Spinal cord (tissue), 9 donors: ENCODE measurements at regions not wholly inside any gene's neighbourhood (a gene's known extent, or its start where the extent isn't known, plus 50 kb on each side); places are given as distances from the start of the nearest gene placed in this dataset.
A peak's percentile ranks its signal among the peaks of the same experiment; 100 is the strongest.

Experiments
- DNase-seq, 6 donors: peaks; one replicate each; pipeline versions ENCODE4 v3.0.0 to v3.0.0-alpha.2; 2013 to 2015; ENCODE audit warnings: low spot score in 6 of 6, low read depth in 4 of 6
- H3K27ac ChIP-seq: one replicate; pipeline ENCODE4 v1.5.1; 2013; ENCODE audit warnings: low read depth, low read length, control low read depth
- H3K27me3 ChIP-seq: one replicate; pipeline ENCODE4 v1.6.1; 2013; ENCODE audit warnings: low read length; ENCODE audit not compliant: control insufficient read depth, insufficient read depth
- H3K36me3 ChIP-seq: one replicate; pipeline ENCODE4 v1.6.1; 2013; ENCODE audit warnings: low read length; ENCODE audit not compliant: control insufficient read depth, insufficient read depth
- H3K4me1 ChIP-seq: one replicate; pipeline ENCODE4 v1.6.1; 2013; ENCODE audit warnings: low read length; ENCODE audit not compliant: control insufficient read depth, insufficient read depth
- H3K4me3 ChIP-seq: one replicate; pipeline ENCODE4 v1.5.1; 2013; ENCODE audit warnings: low read depth, low read length, control low read depth
- H3K9me3 ChIP-seq: one replicate; pipeline ENCODE4 v1.6.1; 2013; ENCODE audit warnings: low read length; ENCODE audit not compliant: control insufficient read depth, insufficient read depth
- WGBS: methylation state at CpG from one replicate; pipeline ENCODE4 v1.1.5; 2013; ENCODE audit warnings: missing lambda C conversion rate; ENCODE audit not compliant: insufficient coverage; 5-methylcytosine and 5-hydroxymethylcytosine counted together
- donor health status: healthy.

- Histone ChIP-seq H3K27me3 (no peaks in the 10 kb centered on the region), H3K27ac (no peak overlapping the region), H3K4me1 (peaks cover 28% of the 10 kb centered on the region), H3K9me3 (no peaks in the 10 kb centered on the region), H3K4me3 (no peak overlapping the region), H3K36me3 (no peaks in the 10 kb centered on the region)
- DNase-seq = no peak
- WGBS = no CpG with 5 or more reads among the region's 5 CpGs
These were observed 83.6 kb upstream of the DIO3 start for GRCh38 chr14:101477648-101478047.

DNA sequence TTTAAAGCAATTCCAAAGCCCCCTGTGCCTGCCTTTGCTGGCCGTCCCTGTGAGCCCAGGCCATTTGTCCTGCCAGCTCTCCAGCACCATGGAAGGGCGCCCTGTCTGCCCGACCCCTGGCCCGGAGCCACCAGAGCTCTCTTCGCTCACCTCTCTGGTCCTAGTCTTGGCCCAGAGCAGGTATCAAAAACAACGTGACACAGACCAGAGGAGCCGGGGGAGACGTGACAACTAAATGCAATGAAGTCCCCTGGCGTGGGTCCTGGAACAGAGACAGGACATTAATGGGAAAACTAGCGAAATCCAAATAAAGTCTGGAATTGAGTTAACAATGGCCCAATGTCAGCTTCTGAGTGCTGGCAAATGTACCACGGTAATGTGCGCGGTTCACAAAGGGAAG, 83.2 kb upstream of the DIO3 start:
- H3K27ac ChIP-seq = no peak overlapping the region
- H3K4me1 ChIP-seq = peaks cover 28% of the 10 kb centered on the region
- no peak overlapping the region for H3K4me3 ChIP-seq
- H3K9me3 ChIP-seq = no peaks in the 10 kb centered on the region
- no peaks in the 10 kb centered on the region for H3K36me3 ChIP-seq
- no peak for DNase-seq
- 50% methylated on average over 11 of the region's 13 CpGs for WGBS
- no peaks in the 10 kb centered on the region for H3K27me3 ChIP-seq

DNA sequence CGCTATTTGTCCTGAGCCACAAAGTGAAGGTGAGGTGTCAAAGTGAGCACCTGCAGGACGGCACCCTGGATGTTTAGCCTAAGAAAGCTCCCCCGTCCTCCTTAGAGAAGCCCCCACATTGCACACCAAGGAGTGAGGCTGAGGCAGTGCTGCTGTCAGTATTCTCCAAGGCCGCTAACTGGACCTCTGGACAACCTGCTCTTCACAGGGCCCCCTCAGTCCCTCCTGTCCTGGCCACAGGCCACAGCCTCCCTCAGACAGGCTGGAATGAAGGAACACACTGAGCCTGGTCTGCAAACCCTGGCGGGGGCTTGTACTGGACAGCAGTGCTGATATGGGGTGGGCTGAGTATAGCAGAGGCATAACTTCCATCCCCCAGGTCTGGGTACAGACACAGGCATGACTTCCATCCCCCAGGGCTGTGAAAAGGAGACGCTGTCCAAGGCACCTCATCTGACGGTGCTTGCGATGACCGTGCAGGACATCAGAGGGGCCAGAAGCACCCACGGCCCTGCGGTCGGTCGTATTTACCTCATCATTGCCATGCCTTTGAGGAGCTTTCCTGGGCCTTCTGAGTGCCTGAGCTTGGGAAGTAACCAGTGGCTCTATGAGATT, 82.4 kb upstream of the DIO3 start:
- WGBS = 96% methylated on average over 8 of the region's 13 CpGs
- Histone ChIP-seq H3K4me3 (no peak overlapping the region), H3K27ac (no peak overlapping the region), H3K36me3 (no peaks in the 10 kb centered on the region), H3K4me1 (peaks cover 28% of the 10 kb centered on the region), H3K27me3 (no peaks in the 10 kb centered on the region), H3K9me3 (no peaks in the 10 kb centered on the region)
- no peak for DNase-seq

GRCh38 chr14:101480022-101480746, 81.1 kb upstream of the DIO3 start:
- Histone ChIP-seq H3K9me3 (no peaks in the 10 kb centered on the region), H3K27me3 (no peaks in the 10 kb centered on the region), H3K4me3 (no peak overlapping the region), H3K4me1 (peaks cover 19% of the 10 kb centered on the region), H3K36me3 (no peaks in the 10 kb centered on the region), H3K27ac (no peak overlapping the region)
- peak in 1 of 6 donors; percentile 46 for DNase-seq
- WGBS = 66% methylated on average over 8 of the region's 12 CpGs

DNA sequence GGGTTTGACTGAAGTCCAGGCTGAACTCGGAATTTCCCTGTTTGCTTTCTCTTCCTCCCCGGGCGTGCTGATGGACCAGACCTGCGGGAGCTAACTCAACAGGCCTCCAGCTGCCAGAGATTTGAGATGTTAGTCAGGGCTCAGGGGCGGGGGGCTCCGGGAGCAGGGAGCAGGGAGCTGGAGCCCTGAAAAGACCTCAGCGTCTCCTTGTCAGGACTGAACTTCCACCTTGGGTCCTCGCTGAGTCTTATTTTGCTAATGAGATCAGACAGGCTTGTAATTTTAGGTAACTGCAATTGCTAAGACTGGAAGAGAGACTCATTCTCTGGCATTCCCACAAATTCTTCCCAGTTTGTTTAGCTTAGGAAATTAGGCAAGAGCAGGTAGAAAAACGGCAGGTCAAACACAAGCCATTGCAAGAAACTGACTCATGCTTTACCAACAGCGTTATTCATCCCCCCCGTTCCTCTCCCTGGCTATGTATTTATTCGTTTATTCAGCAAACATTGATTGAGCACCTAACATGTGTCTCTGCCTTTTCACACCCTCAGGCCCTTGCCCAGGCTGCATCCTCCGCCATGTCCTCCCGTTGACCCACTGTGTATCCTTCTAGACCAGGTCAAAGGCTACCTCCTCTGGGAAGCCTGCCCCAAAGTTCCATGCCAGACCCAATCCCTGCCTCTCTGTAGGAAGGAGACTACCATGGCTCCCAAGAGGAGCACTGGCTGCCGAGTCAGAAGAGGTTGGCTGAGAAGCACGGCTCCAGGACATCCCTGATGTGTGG, 80.4 kb upstream of the DIO3 start:
- no peak overlapping the region for H3K4me3 ChIP-seq
- H3K27ac ChIP-seq = no peak overlapping the region
- peaks cover 15% of the 10 kb centered on the region for H3K4me1 ChIP-seq
- peak in 1 of 6 donors; percentile 46 for DNase-seq
- WGBS = 63% methylated on average over 11 of the region's 16 CpGs
- no peaks in the 10 kb centered on the region for H3K9me3 ChIP-seq
- no peaks in the 10 kb centered on the region for H3K27me3 ChIP-seq
- no peaks in the 10 kb centered on the region for H3K36me3 ChIP-seq

DNA sequence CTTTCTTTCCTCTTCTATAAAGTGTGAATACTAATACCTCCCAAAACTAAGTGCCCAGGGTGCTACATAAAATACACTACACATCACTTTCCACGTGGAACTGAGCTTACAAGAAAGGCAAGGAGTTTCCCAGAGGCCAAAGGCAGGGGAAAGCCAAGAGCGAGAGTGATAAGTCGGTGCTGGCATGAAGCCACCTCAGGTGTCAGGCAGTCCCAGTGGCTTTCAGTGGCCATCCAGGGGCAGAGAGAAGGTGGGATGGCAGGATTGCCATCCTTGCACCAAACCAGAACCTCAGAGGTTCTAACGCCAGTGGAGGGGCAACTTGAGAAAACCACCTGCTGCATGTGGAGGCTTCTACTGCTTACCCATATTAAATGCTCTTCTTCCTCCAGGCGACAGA, 79.7 kb upstream of the DIO3 start:
- no peak for DNase-seq
- Histone ChIP-seq H3K36me3 (no peaks in the 10 kb centered on the region), H3K9me3 (no peaks in the 10 kb centered on the region), H3K4me1 (peaks cover 15% of the 10 kb centered on the region), H3K27ac (no peak overlapping the region), H3K27me3 (no peaks in the 10 kb centered on the region), H3K4me3 (no peak overlapping the region)
- 94% methylated on average over 4 of the region's 5 CpGs for WGBS

- H3K4me1 ChIP-seq = peaks cover 11% of the 10 kb centered on the region
- H3K27ac ChIP-seq = no peak overlapping the region
- no peaks in the 10 kb centered on the region for H3K36me3 ChIP-seq
- no peaks in the 10 kb centered on the region for H3K27me3 ChIP-seq
- no peaks in the 10 kb centered on the region for H3K9me3 ChIP-seq
- no CpG with 5 or more reads among the region's 4 CpGs for WGBS
- H3K4me3 ChIP-seq = no peak overlapping the region
- DNase-seq = no peak
These were observed 79.2 kb upstream of the DIO3 start for GRCh38 chr14:101482066-101482465.

DNA sequence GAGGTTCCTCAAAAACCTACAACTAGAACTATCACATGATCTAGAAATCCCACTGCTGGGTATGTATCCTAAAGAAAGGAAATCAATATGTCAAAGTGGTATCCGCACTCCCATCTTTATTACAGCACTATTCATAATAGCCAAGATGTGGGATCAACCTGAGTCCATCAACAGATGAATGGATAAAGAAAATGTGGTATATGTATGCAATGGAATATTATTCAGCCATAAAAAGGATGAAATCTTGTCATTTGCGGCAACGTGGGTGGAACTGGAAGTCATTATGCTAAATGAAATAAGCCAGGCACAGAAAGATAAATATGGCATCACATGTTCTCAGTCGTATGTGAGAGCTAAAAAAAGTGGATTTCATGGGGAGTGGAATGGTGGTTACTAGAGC, 77.5 kb upstream of the DIO3 start:
- no peak for DNase-seq
- 90% methylated on average over 3 of the region's 4 CpGs for WGBS
- Histone ChIP-seq H3K36me3 (no peaks in the 10 kb centered on the region), H3K4me3 (no peak overlapping the region), H3K27me3 (no peaks in the 10 kb centered on the region), H3K9me3 (no peaks in the 10 kb centered on the region), H3K4me1 (peaks cover 4% of the 10 kb centered on the region), H3K27ac (no peak overlapping the region)

GRCh38 chr14:101489092-101489760, 72.1 kb upstream of the DIO3 start:
- H3K4me3 ChIP-seq = no peak overlapping the region
- no peaks in the 10 kb centered on the region for H3K27me3 ChIP-seq
- no peaks in the 10 kb centered on the region for H3K9me3 ChIP-seq
- H3K36me3 ChIP-seq = no peaks in the 10 kb centered on the region
- DNase-seq = no peak
- WGBS = 89% methylated on average over 9 of the region's 9 CpGs
- no peaks in the 10 kb centered on the region for H3K4me1 ChIP-seq
- H3K27ac ChIP-seq = no peak overlapping the region
